ENCODE measurements at regions not wholly inside any gene's neighbourhood (a gene's known extent, or its start where the extent isn't known, plus 50 kb on each side); places are given as distances from the start of the nearest gene placed in this dataset.

- Histone ChIP-seq H2BK12ac (ENCODE audit: insufficient read length, low read depth, low read length) (no peak overlapping the region), H2BK120ac (ENCODE audit: low read depth, low read length, poor library complexity, severe bottlenecking) (no peak overlapping the region), H3K4me2 (ENCODE audit: insufficient read depth, insufficient read length, low read length) (no peak overlapping the region), H2BK5ac (ENCODE audit: insufficient read length, low read length) (no peak overlapping the region), H4K20me1 (ENCODE audit: control insufficient read depth, insufficient read depth, insufficient read length) (no peaks in the 10 kb centered on the region), H3K4ac (ENCODE audit: low read depth, low read length) (no peak overlapping the region), H2BK15ac (ENCODE audit: low read depth, low read length) (no peak overlapping the region), H3K23ac (ENCODE audit: insufficient read length, low read depth, low read length) (no peak overlapping the region), H2AFZ (ENCODE audit: low read length) (no peak overlapping the region), H3K27ac (ENCODE audit: insufficient read length, low read depth, low read length) (no peak overlapping the region), H3K23me2 (ENCODE audit: insufficient read length, low read depth, low read length, poor library complexity, severe bottlenecking) (no peaks in the 10 kb centered on the region), H3K27me3 (ENCODE audit: insufficient read depth, low read length) (no peaks in the 10 kb centered on the region), H3T11ph (ENCODE audit: low read length) (no peak overlapping the region), H3K9ac (ENCODE audit: extremely low read depth, insufficient read length, low read length) (no peak overlapping the region), H3K9me3 (ENCODE audit: control insufficient read depth, low read depth, low read length) (no peaks in the 10 kb centered on the region), H2BK20ac (ENCODE audit: low read depth, low read length, poor library complexity, severe bottlenecking) (no peak overlapping the region), H2AK5ac (ENCODE audit: insufficient read length, low read length) (no peak overlapping the region), H4K5ac (ENCODE audit: insufficient read length, low read depth, low read length) (no peak overlapping the region), H3K79me2 (ENCODE audit: insufficient read depth, low read length) (no peaks in the 10 kb centered on the region), H4K8ac (replicated peaks; ENCODE audit: insufficient read length, low read depth, low read length) (no peak overlapping the region), H3K18ac (ENCODE audit: insufficient read length, low read depth, low read length) (no peak overlapping the region), H3K14ac (ENCODE audit: insufficient read depth, low read length) (no peak overlapping the region), H3K56ac (ENCODE audit: insufficient read length, low read depth, low read length) (no peak overlapping the region), H3K4me1 (ENCODE audit: insufficient read depth, low read length) (no peaks in the 10 kb centered on the region), H4K91ac (ENCODE audit: insufficient read length, low read depth, low read length) (no peak overlapping the region), H3K79me1 (ENCODE audit: insufficient read depth, low read depth, low read length, poor library complexity, severe bottlenecking) (no peaks in the 10 kb centered on the region)
- Mint-ChIP-seq H3K4me3 (no peak overlapping the region), H3K9me3 (no peaks in the 10 kb centered on the region), H3K36me3 (ENCODE audit: insufficient read depth in 1 of 3, low read depth in 3 of 3) (no peaks in the 10 kb centered on the region), H3K27ac (no peak overlapping the region), H3K27me3 (ENCODE audit: low read depth) (no peaks in the 10 kb centered on the region), H3K4me1 (peaks cover 12 to 14% of the 10 kb centered on the region in 2 experiments)
- TF ChIP-seq CTCF (conservative IDR thresholded peaks at IDR 0.05): no peak
- no CpG with 5 or more reads among the region's 2 CpGs for WGBS (ENCODE audit: extremely low coverage, insufficient read length, low lambda C conversion rate)
- no peak for DNase-seq
Observed at GRCh38 chr6:16953905-16954304, 147.9 kb upstream of the STMND1 start.
